ENCODE measurements at regions not wholly inside any gene's neighbourhood (a gene's known extent, or its start where the extent isn't known, plus 50 kb on each side); places are given as distances from the start of the nearest gene placed in this dataset.

DNA sequence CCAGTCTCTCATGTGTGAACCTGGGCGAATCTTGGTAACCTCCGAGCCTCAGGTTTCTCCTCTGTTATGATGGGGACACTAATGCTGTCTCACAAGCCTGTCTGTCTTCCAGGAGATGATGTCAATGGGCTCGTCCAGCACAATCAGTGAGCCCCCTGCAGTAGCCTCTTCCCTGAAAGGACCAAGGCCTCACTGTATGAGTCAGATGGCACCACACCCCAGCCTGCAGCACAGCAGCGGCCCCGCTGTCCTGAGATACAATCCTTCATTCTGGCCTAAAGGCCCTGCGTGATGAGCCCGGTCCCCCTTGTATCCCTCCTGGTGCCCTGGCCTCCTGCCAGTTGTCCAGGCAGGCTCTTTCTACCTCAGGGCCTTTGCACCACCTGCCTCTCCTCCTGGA lies 234.4 kb downstream of the IRF8 start:
- TF ChIP-seq, protein P1, sequence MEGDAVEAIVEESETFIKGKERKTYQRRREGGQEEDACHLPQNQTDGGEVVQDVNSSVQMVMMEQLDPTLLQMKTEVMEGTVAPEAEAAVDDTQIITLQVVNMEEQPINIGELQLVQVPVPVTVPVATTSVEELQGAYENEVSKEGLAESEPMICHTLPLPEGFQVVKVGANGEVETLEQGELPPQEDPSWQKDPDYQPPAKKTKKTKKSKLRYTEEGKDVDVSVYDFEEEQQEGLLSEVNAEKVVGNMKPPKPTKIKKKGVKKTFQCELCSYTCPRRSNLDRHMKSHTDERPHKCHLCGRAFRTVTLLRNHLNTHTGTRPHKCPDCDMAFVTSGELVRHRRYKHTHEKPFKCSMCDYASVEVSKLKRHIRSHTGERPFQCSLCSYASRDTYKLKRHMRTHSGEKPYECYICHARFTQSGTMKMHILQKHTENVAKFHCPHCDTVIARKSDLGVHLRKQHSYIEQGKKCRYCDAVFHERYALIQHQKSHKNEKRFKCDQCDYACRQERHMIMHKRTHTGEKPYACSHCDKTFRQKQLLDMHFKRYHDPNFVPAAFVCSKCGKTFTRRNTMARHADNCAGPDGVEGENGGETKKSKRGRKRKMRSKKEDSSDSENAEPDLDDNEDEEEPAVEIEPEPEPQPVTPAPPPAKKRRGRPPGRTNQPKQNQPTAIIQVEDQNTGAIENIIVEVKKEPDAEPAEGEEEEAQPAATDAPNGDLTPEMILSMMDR (IDR thresholded peaks at IDR 0.05) = no peak
- Histone ChIP-seq H3K4me3 (no peak overlapping the region), H3K4me1 (ENCODE audit: control insufficient read depth in 1 of 2, low read depth in 2 of 2) (no peaks in the 10 kb centered on the region), H3K9me3 (no peaks in the 10 kb centered on the region), H3K36me3 (no peaks in the 10 kb centered on the region), H3K27ac (no peak overlapping the region), H3K27me3 (replicated peaks; ENCODE audit: insufficient read depth) (no peaks in the 10 kb centered on the region)
- DNase-seq (ENCODE audit: low spot score) = no peak
- ATAC-seq (ENCODE audit: insufficient number of reproducible peaks, low FRiP score, low read depth) = no peak

DNA sequence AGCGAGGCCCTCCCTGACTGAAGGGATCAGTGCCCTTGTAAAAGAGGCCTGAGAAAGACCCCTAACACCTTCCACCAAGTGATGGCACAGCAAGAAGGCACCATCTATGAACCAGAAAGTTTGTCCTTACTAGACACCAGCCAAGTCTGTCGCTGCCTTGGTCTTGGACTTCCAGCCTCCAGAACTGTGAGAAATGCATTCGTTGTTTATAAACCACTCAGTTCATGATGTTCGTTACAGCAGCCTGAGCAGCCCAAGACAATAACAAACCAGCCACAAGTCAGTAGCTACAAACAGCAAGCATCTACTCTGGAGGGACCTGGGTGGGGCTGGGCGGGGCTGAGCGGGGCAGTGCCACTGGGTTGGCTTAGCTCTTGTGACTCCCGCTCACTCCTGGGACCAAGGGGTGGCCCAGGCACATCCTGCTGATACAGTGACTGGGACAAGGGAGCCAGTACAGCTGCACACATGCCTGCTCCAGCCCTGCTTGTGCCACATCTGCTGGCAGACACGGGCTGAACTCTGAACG lies 234.9 kb downstream of the IRF8 start:
- Histone ChIP-seq H3K4me3 (no peak overlapping the region), H3K9me3 (no peaks in the 10 kb centered on the region), H3K4me1 (ENCODE audit: control insufficient read depth in 1 of 2, low read depth in 2 of 2) (no peaks in the 10 kb centered on the region), H3K27ac (no peak overlapping the region), H3K27me3 (replicated peaks; ENCODE audit: insufficient read depth) (no peaks in the 10 kb centered on the region), H3K36me3 (no peaks in the 10 kb centered on the region)
- ATAC-seq (ENCODE audit: insufficient number of reproducible peaks, low FRiP score, low read depth) (no peak), DNase-seq (ENCODE audit: low spot score) (no peak)
- TF ChIP-seq, protein P1 (IDR thresholded peaks at IDR 0.05) = no peak

DNA sequence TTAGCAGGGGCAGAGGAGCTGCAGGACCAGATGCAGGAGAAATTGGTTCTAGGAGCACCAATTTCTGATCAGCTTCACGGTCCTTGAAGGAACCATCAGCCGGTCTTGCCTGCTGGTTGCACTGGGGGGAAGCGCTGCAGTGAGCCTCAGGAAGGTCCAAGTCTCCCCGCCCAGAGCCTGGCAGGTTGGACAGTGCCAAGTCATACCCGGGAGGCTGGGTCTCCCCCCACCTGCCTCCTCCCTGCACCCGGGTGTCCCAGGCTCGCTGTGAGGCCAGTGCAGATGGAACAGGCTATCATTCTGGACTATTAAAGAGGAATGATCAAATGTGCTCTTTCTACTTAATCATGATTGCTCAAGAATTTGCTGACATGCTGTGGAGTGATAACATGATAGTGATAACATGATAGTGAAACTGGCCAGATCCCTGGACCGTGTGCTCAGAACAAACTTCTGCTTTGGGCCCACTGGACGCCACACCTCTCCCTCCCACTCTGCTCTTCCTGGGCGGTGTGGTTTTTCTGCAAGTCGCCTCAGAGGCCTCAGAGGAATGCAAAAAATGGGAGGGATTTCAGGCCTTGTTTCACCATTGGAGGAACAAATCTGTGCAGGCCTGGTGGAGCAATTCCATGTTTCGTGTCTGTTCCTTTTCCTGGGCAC lies 236.0 kb downstream of the IRF8 start:
- H3K9me3 ChIP-seq = no peaks in the 10 kb centered on the region

DNA sequence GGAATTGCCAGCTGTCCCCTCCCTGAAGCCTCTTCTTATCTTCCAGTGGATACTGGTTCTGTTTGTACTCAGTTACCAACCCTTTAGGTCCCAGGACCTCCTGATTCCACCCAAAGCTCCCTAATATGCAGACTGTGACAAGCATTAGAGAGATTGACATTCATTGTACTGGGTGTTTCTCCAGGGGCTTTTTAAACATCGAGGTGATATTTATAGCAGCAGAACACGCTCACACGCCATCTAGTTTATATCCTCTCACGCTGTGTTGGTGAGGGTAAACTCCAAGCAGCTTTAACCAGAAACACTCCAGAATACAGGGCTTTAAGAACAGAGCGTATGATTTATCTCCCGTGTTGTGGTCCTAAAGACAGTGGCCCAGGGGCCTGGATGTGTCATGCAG lies 238.4 kb downstream of the IRF8 start:
- Histone ChIP-seq H3K36me3 (no peaks in the 10 kb centered on the region), H3K27ac (no peak overlapping the region), H3K4me3 (no peak overlapping the region), H3K4me1 (ENCODE audit: control insufficient read depth in 1 of 2, low read depth in 2 of 2) (no peaks in the 10 kb centered on the region), H3K9me3 (no peaks in the 10 kb centered on the region), H3K27me3 (replicated peaks; ENCODE audit: insufficient read depth) (no peaks in the 10 kb centered on the region)
- DNase-seq (ENCODE audit: low spot score) (no peak), ATAC-seq (ENCODE audit: insufficient number of reproducible peaks, low FRiP score, low read depth) (no peak)
- TF ChIP-seq, protein P1 (IDR thresholded peaks at IDR 0.05) = no peak

More for the DNA sequence above, 236.0 kb downstream of the IRF8 start:
- DNase-seq (ENCODE audit: low spot score) (no peak), ATAC-seq (ENCODE audit: insufficient number of reproducible peaks, low FRiP score, low read depth) (no peak)
- Histone ChIP-seq H3K27ac (no peak overlapping the region), H3K36me3 (no peaks in the 10 kb centered on the region), H3K27me3 (replicated peaks; ENCODE audit: insufficient read depth) (no peaks in the 10 kb centered on the region), H3K4me3 (no peak overlapping the region), H3K4me1 (ENCODE audit: control insufficient read depth in 1 of 2, low read depth in 2 of 2) (no peaks in the 10 kb centered on the region)
- TF ChIP-seq, protein P1 (IDR thresholded peaks at IDR 0.05) = no peak

DNA sequence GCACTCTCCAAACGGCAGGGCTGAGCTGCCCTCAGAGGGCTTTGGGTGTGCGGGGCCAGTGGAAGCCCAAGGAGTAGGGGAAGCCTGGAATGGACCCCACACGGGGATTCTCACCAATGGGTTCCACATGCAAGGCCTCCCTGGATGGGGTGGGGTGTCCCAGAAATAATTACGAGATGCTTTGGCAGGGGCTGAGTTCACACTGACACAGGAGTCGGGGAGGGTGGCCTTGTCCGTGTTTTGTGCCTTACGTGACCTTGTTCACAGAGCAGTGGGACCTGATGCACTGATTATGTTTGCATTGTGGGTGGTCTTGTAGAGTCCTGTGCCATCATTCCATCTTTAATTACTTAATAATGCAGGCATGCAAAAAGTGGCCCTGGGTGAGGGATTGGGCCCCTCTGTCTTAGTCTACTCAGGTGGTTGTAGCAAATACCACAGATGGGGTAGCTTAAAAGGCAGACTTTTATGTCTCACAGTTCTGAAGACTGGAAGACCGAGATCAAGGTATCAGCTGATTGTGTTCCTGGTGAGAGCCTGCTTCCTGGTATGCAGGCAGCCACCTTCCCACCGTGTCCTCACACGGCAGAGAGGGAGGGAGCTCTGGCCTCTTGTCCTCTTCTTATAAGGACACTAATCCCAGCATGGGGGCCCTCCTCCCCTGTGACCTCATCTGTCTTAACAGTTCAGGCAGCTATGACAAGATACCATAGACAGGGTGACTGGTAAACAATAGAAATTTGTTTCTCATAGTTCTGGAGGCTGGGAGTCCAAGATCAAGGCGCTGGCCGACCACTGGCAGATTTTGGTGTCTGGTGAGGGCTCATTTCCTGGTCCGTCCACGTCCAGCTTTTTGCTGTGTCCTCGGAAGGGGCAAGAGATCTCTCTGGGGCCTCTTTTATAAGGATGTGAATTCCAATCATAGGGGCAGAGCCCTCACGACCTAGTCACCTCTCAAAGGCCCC lies 239.4 kb downstream of the IRF8 start:
- Histone ChIP-seq H3K9me3 (no peaks in the 10 kb centered on the region), H3K4me3 (no peak overlapping the region), H3K4me1 (ENCODE audit: control insufficient read depth in 1 of 2, low read depth in 2 of 2) (no peaks in the 10 kb centered on the region), H3K27ac (no peak overlapping the region), H3K36me3 (no peaks in the 10 kb centered on the region), H3K27me3 (replicated peaks; ENCODE audit: insufficient read depth) (no peaks in the 10 kb centered on the region)
- TF ChIP-seq, protein P1 (IDR thresholded peaks at IDR 0.05) = no peak
- no peak for DNase-seq (ENCODE audit: low spot score)
- no peak for ATAC-seq (ENCODE audit: insufficient number of reproducible peaks, low FRiP score, low read depth)
